Neural progenitor cell (in vitro differentiated cells): ENCODE measurements at regions not wholly inside any gene's neighbourhood (a gene's known extent, or its start where the extent isn't known, plus 50 kb on each side); places are given as distances from the start of the nearest gene placed in this dataset.

ENCODE experiments used
- DNase-seq: peaks from one replicate; pipeline ENCODE4 v3.0.0-alpha.2; 2016; ENCODE audit warnings: low spot score
- H2AFZ ChIP-seq: fragments of 200-600 bp; sonication (generic); replicated peaks from 2 replicates; pipeline ENCODE4 v1.6.1; 2016; ENCODE audit warnings: antibody characterized with exemption
- H3F3A ChIP-seq: fragments of 200-600 bp; sonication (generic); 2 replicates; pipeline ENCODE4 v1.6.1; 2016; ENCODE audit warnings: antibody characterized with exemption, low read depth
- H3K27ac ChIP-seq: fragments of 200-600 bp; sonication (generic); 2 replicates; pipeline ENCODE4 v1.5.1; 2016; ENCODE audit warnings: mild to moderate bottlenecking
- H3K27me3 ChIP-seq: fragments of 200-600 bp; sonication (generic); 2 replicates; pipeline ENCODE4 v1.6.1; 2016; ENCODE audit warnings: mild to moderate bottlenecking, moderate library complexity
- H3K36me3 ChIP-seq: fragments of 200-600 bp; sonication (generic); 2 replicates; pipeline ENCODE4 v1.5.1; 2016
- H3K4me1 ChIP-seq: fragments of 200-600 bp; sonication (generic); 2 replicates; pipeline ENCODE4 v1.6.1; 2016; ENCODE audit warnings: mixed run types
- H3K4me2 ChIP-seq: fragments of 200-600 bp; sonication (generic); 2 replicates; pipeline ENCODE4 v1.6.1; 2016
- H3K4me3 ChIP-seq: fragments of 200-600 bp; sonication (generic); 2 replicates; pipeline ENCODE4 v1.5.1; 2016
- H3K79me2 ChIP-seq: fragments of 200-600 bp; sonication (generic); 2 replicates; pipeline ENCODE4 v1.6.1; 2016; ENCODE audit warnings: low read depth
- H3K9ac ChIP-seq: fragments of 200-600 bp; sonication (generic); 2 replicates; pipeline ENCODE4 v1.6.1; 2016
- H3K9me3 ChIP-seq: fragments of 200-600 bp; sonication (generic); 2 replicates; pipeline ENCODE4 v1.5.1; 2016; ENCODE audit warnings: low read depth
- H4K20me1 ChIP-seq: fragments of 200-600 bp; sonication (generic); 2 replicates; pipeline ENCODE4 v1.6.1; 2016; ENCODE audit warnings: low read depth
- H3K27ac Mint-ChIP-seq: 3 replicates; pipeline ENCODE4 v1.8.0; 2021; ENCODE audit warnings: mixed read lengths
- H3K27me3 Mint-ChIP-seq: 2 replicates; pipeline ENCODE4 v1.8.0; 2022; ENCODE audit warnings: low read depth, mild to moderate bottlenecking, inconsistent platforms, moderate library complexity, mixed read lengths; ENCODE audit not compliant: insufficient read depth
- H3K36me3 Mint-ChIP-seq: 3 replicates; pipeline ENCODE4 v1.8.0; 2021; ENCODE audit warnings: mixed read lengths
- H3K4me1 Mint-ChIP-seq: 3 replicates; pipeline ENCODE4 v1.8.0; 2021; ENCODE audit warnings: mixed read lengths
- H3K4me3 Mint-ChIP-seq: 3 replicates; pipeline ENCODE4 v1.8.0; 2021; ENCODE audit warnings: mild to moderate bottlenecking, moderate library complexity, mixed read lengths
- H3K9me3 Mint-ChIP-seq: 3 replicates; pipeline ENCODE4 v1.8.0; 2020; ENCODE audit warnings: mixed read lengths
- EZH2 ChIP-seq: fragments of 200-600 bp; sonication (generic); IDR thresholded peaks from 2 replicates; pipeline ENCODE4 v1.6.1; 2017; ENCODE audit warnings: antibody characterized with exemption, mild to moderate bottlenecking, moderate library complexity
- EZH2phosphoT487 ChIP-seq: fragments of 200-600 bp; sonication (generic); IDR thresholded peaks from 2 replicates; pipeline ENCODE4 v1.6.1; 2017; ENCODE audit warnings: antibody characterized with exemption
- TF ChIP-seq, protein P1 (sequence below): fragments of 200-600 bp; sonication (generic); IDR thresholded peaks from 2 replicates; pipeline ENCODE4 v1.5.1; 2017; ENCODE audit warnings: antibody characterized with exemption, mild to moderate bottlenecking

DNA sequence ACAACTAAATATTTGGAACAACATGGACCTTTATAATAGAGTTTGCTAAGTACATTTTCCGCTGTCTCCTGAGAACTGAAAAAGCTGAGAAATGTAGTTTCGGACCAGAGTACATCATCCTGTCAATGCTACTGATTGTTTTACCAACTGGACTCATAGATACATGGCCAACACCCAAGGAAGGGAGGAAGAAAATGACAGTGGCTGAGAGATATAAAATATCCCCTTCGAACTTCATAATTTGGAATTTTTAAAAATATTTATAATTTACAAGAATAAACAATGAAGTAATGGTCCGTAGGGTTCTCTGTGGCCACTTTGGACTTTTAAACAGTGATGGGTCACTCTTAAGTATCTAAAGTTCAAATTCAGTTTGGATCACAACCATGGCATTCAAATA, 1042.7 kb downstream of the MCTP2 start:
- H3K4me1 Mint-ChIP-seq = peaks cover 7% of the 10 kb centered on the region
- no peak overlapping the region for H3K4me3 Mint-ChIP-seq
- no peaks in the 10 kb centered on the region for H4K20me1 ChIP-seq
- peaks cover 3% of the 10 kb centered on the region for H3K9me3 Mint-ChIP-seq
- peaks cover 3% of the 10 kb centered on the region for H3K27me3 Mint-ChIP-seq
- no peaks in the 10 kb centered on the region for H3K36me3 Mint-ChIP-seq
- no peak overlapping the region for H3K27ac Mint-ChIP-seq
- no peaks in the 10 kb centered on the region for H3F3A ChIP-seq
- no peak for DNase-seq
- no peaks in the 10 kb centered on the region for H3K9me3 ChIP-seq
- H3K4me1 ChIP-seq = peaks cover 8% of the 10 kb centered on the region
- TF ChIP-seq EZH2 (no peak), EZH2phosphoT487 (no peak)
- TF ChIP-seq, protein P1, sequence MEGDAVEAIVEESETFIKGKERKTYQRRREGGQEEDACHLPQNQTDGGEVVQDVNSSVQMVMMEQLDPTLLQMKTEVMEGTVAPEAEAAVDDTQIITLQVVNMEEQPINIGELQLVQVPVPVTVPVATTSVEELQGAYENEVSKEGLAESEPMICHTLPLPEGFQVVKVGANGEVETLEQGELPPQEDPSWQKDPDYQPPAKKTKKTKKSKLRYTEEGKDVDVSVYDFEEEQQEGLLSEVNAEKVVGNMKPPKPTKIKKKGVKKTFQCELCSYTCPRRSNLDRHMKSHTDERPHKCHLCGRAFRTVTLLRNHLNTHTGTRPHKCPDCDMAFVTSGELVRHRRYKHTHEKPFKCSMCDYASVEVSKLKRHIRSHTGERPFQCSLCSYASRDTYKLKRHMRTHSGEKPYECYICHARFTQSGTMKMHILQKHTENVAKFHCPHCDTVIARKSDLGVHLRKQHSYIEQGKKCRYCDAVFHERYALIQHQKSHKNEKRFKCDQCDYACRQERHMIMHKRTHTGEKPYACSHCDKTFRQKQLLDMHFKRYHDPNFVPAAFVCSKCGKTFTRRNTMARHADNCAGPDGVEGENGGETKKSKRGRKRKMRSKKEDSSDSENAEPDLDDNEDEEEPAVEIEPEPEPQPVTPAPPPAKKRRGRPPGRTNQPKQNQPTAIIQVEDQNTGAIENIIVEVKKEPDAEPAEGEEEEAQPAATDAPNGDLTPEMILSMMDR = no peak
- no peak overlapping the region for H3K27ac ChIP-seq
- no peak overlapping the region for H3K4me3 ChIP-seq
- H3K36me3 ChIP-seq = no peaks in the 10 kb centered on the region
- H2AFZ ChIP-seq = no peak overlapping the region
- no peaks in the 10 kb centered on the region for H3K79me2 ChIP-seq
- no peak overlapping the region for H3K9ac ChIP-seq
- no peaks in the 10 kb centered on the region for H3K27me3 ChIP-seq
- H3K4me2 ChIP-seq = no peak overlapping the region

DNA sequence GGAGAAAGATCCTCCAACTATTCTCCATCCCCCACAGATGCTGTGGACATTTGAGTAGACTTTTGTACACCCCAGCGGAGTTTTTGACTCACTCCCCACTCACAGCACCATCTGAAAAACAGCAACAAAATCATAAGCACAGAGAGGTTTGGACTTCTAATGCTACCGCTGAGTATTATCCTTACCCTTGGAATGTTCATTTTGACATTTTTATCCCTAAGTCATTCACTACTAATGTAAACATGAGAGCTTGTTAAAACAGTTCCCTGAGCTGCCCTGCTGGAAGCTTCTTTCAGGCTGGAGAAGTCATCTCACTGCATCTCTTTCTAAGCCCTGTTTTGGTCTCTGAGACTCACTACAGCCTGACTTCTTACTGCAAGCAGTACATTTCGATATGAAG, 1045.9 kb downstream of the MCTP2 start:
- no peak overlapping the region for H3K4me3 Mint-ChIP-seq
- Histone ChIP-seq H4K20me1 (no peaks in the 10 kb centered on the region), H3K9me3 (no peaks in the 10 kb centered on the region), H3K4me3 (no peak overlapping the region), H3F3A (no peaks in the 10 kb centered on the region), H3K27me3 (no peaks in the 10 kb centered on the region), H3K79me2 (no peaks in the 10 kb centered on the region), H3K4me2 (no peak overlapping the region), H3K27ac (no peak overlapping the region), H3K9ac (no peak overlapping the region), H3K36me3 (no peaks in the 10 kb centered on the region), H3K4me1 (peaks cover 8% of the 10 kb centered on the region), H2AFZ (no peak overlapping the region)
- H3K27me3 Mint-ChIP-seq = peaks cover 3% of the 10 kb centered on the region
- TF ChIP-seq EZH2phosphoT487 (no peak), EZH2 (no peak)
- TF ChIP-seq, protein P1 = no peak
- peaks cover 7% of the 10 kb centered on the region for H3K4me1 Mint-ChIP-seq
- H3K27ac Mint-ChIP-seq = no peak overlapping the region
- no peaks in the 10 kb centered on the region for H3K36me3 Mint-ChIP-seq
- H3K9me3 Mint-ChIP-seq = no peaks in the 10 kb centered on the region
- no peak for DNase-seq

DNA sequence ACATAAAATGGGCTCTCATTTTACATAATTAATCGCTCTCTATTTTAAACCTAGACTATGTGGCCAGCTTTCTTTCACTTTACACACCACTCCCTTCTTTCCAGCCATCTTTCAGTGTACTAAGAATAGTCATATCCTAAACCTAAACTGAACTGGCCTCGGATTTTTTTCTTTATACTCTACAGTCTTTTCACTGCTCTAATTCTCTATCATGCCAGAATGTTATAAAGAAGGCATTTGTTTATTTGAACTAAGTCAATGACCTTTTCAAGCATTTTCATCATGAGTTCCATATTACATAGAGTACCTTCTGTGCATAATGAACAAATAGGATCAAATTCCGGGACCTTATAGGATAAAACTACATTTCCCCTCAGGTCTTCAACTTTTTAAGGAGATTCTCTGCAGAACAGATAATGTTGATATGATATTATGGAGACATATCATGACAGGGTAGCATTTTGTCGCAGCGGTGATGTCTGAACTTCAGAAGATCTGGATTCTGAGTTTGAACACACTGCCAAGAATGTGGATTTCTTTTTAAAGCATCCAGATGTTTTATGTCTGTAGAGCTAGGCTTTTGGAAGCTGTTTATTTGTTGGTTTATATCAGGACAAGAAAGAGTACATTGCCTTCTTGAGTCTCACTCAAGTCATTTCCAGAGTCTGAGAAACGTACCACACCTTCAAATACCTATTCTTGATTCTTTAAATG, 1047.3 kb downstream of the MCTP2 start:
- Histone ChIP-seq H3K79me2 (no peaks in the 10 kb centered on the region), H2AFZ (no peak overlapping the region), H3K36me3 (no peaks in the 10 kb centered on the region), H3K27me3 (no peaks in the 10 kb centered on the region), H3F3A (no peaks in the 10 kb centered on the region), H3K4me3 (no peak overlapping the region), H3K27ac (no peak overlapping the region), H3K9me3 (no peaks in the 10 kb centered on the region), H4K20me1 (no peaks in the 10 kb centered on the region), H3K9ac (no peak overlapping the region), H3K4me2 (no peak overlapping the region), H3K4me1 (peaks cover 13% of the 10 kb centered on the region)
- Mint-ChIP-seq H3K4me3 (no peak overlapping the region), H3K4me1 (peaks cover 16% of the 10 kb centered on the region), H3K9me3 (no peaks in the 10 kb centered on the region), H3K27ac (no peak overlapping the region), H3K36me3 (no peaks in the 10 kb centered on the region), H3K27me3 (peaks cover 3% of the 10 kb centered on the region)
- no peak for TF ChIP-seq EZH2phosphoT487
- TF ChIP-seq, protein P1 = no peak
- TF ChIP-seq EZH2 = no peak
- DNase-seq = no peak
